Endothelial cell (in vitro differentiated cells): ENCODE measurements at regions not wholly inside any gene's neighbourhood (a gene's known extent, or its start where the extent isn't known, plus 50 kb on each side); places are given as distances from the start of the nearest gene placed in this dataset.

ENCODE experiments used
- DNase-seq: peaks from one replicate; pipeline ENCODE4 v3.0.0; 2021; ENCODE audit warnings: low spot score
- H3K27ac Mint-ChIP-seq: one replicate; pipeline ENCODE4 v1.8.0; 2021; ENCODE audit warnings: mixed read lengths, inconsistent platforms; ENCODE audit not compliant: unreplicated experiment
- H3K27me3 Mint-ChIP-seq: one replicate; pipeline ENCODE4 v1.8.0; 2021; ENCODE audit warnings: mild to moderate bottlenecking, moderate library complexity, mixed read lengths, inconsistent platforms; ENCODE audit not compliant: unreplicated experiment
- H3K36me3 Mint-ChIP-seq: one replicate; pipeline ENCODE4 v1.8.0; 2021; ENCODE audit warnings: mild to moderate bottlenecking, low read depth, mixed read lengths, inconsistent platforms; ENCODE audit not compliant: unreplicated experiment
- H3K4me1 Mint-ChIP-seq: one replicate; pipeline ENCODE4 v1.8.0; 2021; ENCODE audit warnings: mild to moderate bottlenecking, mixed read lengths, inconsistent platforms; ENCODE audit not compliant: unreplicated experiment
- H3K4me3 Mint-ChIP-seq: one replicate; pipeline ENCODE4 v1.8.0; 2021; ENCODE audit warnings: mild to moderate bottlenecking, mixed read lengths, inconsistent platforms; ENCODE audit not compliant: unreplicated experiment
- H3K9me3 Mint-ChIP-seq: one replicate; pipeline ENCODE4 v1.8.0; 2021; ENCODE audit warnings: mixed read lengths, inconsistent platforms; ENCODE audit not compliant: unreplicated experiment
- CTCF ChIP-seq: fragments of 200-600 bp; sonication (generic); IDR thresholded peaks from one replicate; pipeline ENCODE4 v1.5.0; 2021; ENCODE audit warnings: antibody characterized with exemption; ENCODE audit not compliant: unreplicated experiment

- Mint-ChIP-seq H3K9me3 (no peaks in the 10 kb centered on the region), H3K4me1 (no peaks in the 10 kb centered on the region), H3K27ac (no peak overlapping the region), H3K27me3 (peaks cover 6% of the 10 kb centered on the region), H3K36me3 (no peaks in the 10 kb centered on the region), H3K4me3 (no peak overlapping the region)
- TF ChIP-seq CTCF, result no peak
- DNase-seq, result no peak
These were observed 76.7 kb upstream of the TMPRSS2 start for GRCh38 chr21:41584603-41585176.

GRCh38 chr21:41583274-41583790 lies 75.4 kb upstream of the TMPRSS2 start:
- Mint-ChIP-seq H3K4me1 (no peaks in the 10 kb centered on the region), H3K27ac (no peak overlapping the region), H3K9me3 (no peaks in the 10 kb centered on the region), H3K4me3 (no peak overlapping the region), H3K36me3 (no peaks in the 10 kb centered on the region), H3K27me3 (peaks cover 6% of the 10 kb centered on the region)
- no peak for TF ChIP-seq CTCF
- no peak for DNase-seq

- TF ChIP-seq CTCF, result no peak
- no peak overlapping the region for H3K27ac Mint-ChIP-seq
- no peaks in the 10 kb centered on the region for H3K36me3 Mint-ChIP-seq
- H3K4me3 Mint-ChIP-seq, result no peak overlapping the region
- DNase-seq, result no peak
- no peaks in the 10 kb centered on the region for H3K9me3 Mint-ChIP-seq
- H3K27me3 Mint-ChIP-seq, result peaks cover 6% of the 10 kb centered on the region
- no peaks in the 10 kb centered on the region for H3K4me1 Mint-ChIP-seq
These were observed 74.9 kb upstream of the TMPRSS2 start for GRCh38 chr21:41582866-41583265.

GRCh38 chr21:41582298-41582840 lies 74.4 kb upstream of the TMPRSS2 start:
- H3K4me1 Mint-ChIP-seq, result no peaks in the 10 kb centered on the region
- peaks cover 6% of the 10 kb centered on the region for H3K27me3 Mint-ChIP-seq
- DNase-seq, result no peak
- H3K36me3 Mint-ChIP-seq, result no peaks in the 10 kb centered on the region
- no peak for TF ChIP-seq CTCF
- no peak overlapping the region for H3K27ac Mint-ChIP-seq
- no peaks in the 10 kb centered on the region for H3K9me3 Mint-ChIP-seq
- H3K4me3 Mint-ChIP-seq, result no peak overlapping the region

- Mint-ChIP-seq H3K4me1 (no peaks in the 10 kb centered on the region), H3K27me3 (peaks cover 6% of the 10 kb centered on the region), H3K9me3 (no peaks in the 10 kb centered on the region), H3K4me3 (no peak overlapping the region), H3K36me3 (no peaks in the 10 kb centered on the region), H3K27ac (no peak overlapping the region)
- no peak for TF ChIP-seq CTCF
- no peak for DNase-seq
These were observed 73.8 kb upstream of the TMPRSS2 start for GRCh38 chr21:41581592-41582228.
